Stimulated activated CD8-positive, alpha-beta memory T cell treated with anti-CD3 and anti-CD28 coated beads, Interleukin-7, amount 100 ng/mL, for 1 hour (primary cell): ENCODE measurements at regions not wholly inside any gene's neighbourhood (a gene's known extent, or its start where the extent isn't known, plus 50 kb on each side); places are given as distances from the start of the nearest gene placed in this dataset.
A peak's percentile ranks its signal among the peaks of the same experiment; 100 is the strongest.

Source experiments
- DNase-seq, 2 donors: peaks; one replicate each; pipeline ENCODE4 v3.0.0-alpha.2; 2020; ENCODE audit warnings: low read depth in 2 of 2

DNA sequence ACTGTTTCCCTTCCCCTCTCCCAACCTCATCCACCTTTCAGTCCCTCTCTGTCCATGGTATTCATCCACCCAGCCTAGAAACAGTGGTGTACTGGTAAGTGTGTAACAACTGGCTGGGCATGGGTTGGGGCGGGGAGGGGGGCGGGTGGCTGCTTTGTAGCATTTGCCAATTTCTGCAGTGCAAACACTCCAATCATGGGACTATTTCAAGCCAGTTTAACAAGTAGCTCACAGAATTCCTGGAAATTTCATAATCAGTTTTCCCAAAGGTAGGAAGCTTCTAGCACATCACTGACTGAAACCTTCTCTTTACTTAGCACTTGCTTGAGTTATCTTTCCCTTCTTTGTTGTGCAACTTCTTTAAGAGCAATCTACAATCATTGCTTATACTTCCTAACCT is 100.8 kb upstream of the WASF3 start:
- DNase-seq: no peak

DNA sequence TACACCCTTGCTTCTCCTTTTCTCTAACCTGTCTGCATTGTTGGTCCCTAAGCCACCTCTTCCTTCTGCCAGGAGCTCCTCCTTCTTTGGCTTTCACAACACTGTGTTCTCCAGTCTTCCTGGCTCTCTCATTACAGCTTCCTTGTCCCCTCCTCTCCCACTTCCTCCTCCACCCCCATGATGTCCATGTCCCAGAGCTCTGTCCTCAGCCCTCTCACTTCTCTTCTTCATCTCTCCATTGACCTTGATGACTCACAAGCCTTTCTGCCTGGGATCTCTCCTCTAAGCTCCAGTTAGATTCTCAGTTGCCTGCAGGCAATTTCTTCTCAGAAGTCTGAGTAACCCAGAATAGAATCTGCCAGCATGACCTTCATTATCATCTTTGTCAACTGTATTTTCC is 100.3 kb upstream of the WASF3 start:
- no peak for DNase-seq

DNA sequence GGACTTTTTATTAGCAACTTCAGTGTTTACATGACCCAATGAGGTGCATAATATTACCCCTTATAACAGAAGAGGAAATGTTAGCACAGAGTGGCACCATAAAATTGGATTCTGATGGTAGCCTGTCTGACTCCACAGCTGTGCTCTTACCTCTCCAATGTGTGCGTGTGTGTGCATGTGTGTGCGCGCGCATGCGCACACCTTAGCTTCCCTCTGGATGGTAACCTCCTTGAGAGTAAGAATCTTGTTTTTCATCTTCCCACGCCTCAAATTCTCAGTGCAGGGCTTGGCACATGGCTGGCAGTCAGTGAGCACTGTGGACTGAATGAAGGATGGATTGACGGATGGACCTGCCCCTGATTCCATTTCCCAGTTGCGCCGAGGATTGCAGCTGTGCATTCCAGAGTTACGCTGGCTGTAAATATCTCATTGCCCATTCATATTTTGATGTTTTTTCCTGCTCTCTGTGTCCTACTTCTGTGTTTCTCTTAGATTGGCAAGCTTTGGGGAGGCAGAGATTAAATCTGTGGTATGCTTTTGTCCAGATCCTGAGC is 99.2 kb upstream of the WASF3 start:
- DNase-seq: no peak

DNA sequence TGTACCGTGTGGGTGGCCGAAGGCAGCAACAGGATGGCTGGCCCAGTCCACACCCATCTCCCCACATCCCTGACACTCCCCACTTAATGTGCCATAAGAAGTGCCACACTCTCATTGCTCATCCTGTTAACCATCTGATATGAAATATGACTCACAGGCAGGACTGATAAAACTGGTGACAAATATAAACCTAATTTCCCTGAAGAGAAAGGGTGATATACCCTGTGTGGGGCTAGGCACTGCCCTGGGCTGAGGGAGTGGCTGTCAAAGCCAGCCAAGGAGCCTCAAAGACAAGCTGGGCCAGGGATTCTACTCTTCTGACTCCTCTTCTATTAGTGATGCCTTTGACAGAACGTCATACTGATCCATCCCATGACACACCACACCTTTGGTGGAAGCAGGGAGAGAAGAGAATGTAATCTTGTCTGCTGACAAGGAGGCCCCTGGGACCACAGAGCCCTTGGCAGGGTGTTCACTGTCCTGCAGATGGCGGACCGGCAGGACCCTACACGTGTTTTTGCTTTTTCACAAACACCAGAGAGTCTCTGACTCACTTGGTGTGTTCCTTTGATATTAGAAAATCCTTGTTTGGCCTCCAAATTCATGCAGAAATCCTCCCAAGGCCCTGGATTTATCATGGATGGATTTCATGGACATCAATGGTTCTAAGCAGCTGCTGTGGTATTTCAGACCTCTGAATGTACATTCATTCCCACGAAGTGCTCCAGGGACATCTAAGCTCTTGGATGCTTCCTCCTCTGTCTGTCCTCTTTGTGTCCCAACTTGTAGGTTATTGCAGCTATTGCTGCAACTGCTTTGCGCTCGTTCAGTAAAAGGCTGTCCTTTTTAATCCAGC is 98.0 kb upstream of the WASF3 start:
- DNase-seq: no peak

DNA sequence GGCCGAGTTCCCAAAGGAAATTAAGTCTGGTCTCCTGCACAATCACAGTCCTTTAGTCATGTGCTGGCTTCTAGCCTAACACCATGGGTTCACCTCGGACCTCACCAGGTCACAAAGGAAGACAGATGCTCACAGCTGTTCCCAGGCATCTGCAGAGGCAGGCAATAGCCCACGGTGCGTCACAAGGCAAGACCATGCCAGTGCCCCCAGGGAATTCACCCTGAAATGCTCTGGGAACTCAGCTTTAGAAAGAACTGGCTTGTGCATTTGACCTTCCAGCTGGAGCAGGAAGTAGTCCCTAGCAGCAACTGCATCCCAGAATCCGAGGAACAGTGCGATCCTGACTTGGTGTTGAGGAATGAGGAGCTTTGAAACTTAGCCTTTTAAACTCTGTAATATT is 96.8 kb upstream of the WASF3 start:
- DNase-seq: no peak

DNA sequence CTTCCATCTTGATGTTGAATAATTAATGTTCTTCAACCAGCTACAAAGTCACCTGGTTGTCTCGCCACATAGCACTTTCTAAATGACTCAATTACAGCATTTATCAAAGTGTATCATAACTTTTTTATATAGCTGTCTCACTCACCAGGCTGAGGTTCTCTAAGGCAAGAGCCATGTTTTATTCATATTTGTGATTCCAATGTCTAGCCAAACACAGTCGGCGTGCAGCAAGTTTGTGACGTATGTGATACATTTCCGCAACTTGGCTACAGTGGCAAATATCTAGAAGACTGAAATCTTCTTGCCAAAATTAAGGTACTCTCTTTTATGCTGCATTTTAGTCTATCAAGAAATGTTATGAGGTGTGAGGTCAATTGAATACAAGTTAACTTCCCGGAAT is 94.2 kb upstream of the WASF3 start:
- DNase-seq: no peak

DNA sequence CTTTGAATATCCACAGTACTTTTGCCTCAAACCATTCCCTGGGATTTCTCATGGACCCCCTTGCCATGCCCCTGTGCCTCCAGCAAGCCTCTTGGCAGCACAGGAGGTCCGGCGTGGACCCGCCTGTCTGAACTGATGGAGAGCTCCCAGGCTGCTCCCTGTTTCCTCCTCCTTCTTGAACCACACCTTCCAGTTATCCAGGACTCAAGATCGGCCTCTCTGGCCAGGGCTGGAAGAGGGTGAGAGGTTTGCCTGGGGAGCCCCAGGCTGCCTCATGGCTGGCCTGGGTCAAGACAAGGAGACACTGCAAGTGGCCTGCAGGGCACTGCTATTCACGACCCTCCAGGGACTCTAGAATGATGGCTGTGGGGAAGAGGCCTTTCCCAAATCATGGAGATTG is 93.6 kb upstream of the WASF3 start:
- DNase-seq: no peak

DNA sequence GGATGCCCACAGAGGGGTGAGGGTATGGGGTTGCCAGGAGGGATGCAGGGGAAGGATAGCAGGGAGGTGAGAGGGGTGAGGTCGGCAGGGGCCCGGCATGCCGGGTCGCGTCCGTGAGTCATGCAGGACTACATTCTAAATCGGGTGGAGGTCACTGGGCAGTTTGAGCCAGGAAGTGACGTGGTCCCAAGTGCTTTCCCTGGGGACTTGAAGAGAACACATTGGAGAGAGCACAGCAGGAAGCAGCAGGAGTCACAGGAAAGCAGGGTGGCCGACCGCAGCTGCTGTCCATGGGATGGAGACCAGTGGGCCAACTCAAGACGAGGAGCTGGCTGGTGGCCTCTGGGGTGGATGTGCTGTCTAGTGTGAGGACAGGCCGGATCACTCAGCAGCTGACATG is 92.0 kb upstream of the WASF3 start:
- no peak for DNase-seq

DNA sequence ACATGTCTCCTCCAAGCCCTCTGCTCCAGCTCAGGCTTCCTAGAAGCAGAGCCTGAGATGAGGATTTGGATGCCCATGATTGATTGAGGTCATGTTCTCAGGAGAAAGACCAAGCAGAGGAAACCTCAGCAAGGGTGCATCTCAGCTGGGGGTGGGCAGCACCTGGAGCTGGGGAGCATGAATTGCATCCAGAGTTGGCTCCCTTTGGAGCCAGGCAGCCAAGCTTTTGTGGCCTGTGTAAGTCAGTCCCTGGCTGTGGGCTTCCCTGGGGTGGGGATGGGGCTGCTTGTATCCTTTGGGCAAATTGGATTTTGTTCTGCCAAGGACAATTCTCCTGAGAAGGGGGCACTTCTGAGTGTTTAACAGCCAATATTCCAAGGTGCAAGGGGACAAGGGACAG is 91.5 kb upstream of the WASF3 start:
- DNase-seq: no peak

DNA sequence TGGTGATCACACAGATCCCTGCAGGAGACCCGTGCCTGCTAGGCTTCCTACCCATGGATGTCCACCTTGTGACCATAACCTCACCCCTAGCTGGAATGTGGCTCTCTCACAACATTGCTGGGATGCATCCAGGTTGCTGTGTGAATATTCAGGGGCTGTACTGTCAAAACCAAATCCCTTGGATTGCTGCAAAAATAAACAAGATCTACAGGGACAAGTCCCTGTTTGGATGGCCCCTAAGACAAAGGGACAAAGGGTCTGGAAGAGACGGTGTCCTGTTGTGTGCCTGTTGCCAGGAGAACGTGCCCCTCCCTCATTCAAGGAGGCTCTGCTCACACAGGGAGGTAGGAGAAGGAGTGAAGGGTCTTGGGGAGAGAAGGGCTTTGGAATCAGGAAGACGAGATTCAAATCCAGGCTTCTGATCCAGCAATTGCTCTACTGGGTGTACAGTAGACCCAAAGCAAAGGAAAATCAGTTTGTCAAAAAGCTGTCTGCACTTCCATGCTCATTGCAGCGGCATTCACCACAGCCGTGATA is 89.2 kb upstream of the WASF3 start:
- no peak for DNase-seq

DNA sequence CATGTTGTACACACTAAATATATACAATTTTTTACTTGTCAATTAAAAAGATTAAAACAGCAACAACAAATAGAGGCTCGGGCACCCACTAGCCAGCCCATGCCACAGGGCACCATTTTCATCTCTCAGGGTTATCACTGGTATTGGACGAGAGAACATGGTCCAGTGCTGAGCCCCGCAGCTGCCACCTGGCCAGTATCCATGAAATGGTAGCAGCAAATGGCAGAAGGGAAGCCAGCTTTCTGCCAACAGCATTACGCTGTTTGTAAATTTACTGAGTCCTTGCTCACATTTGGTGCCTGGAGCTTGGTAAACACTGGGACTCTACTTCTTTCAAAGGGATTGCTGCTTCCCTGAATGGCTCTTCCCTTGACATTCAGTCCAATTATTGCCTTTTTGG is 87.9 kb upstream of the WASF3 start:
- no peak for DNase-seq

DNA sequence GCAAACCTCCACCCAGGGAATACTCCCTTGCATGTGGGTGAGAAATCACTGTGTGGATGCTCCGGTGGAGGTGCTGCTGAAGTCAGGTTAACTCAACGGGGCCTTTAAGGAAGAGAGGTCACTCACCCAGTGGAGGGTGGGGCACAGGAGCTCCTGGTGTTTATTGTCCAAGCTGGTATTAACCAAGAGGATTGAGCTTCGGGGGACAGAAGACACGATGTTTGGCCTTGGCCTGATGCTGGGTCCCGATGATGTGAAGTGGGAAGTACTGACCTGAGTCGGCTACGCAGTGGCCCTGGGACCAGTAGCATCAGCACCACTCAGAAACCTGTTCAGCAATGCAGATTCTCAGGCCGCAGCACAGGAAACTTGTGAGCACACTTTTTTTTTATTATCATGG is 85.7 kb upstream of the WASF3 start:
- DNase-seq: no peak

DNA sequence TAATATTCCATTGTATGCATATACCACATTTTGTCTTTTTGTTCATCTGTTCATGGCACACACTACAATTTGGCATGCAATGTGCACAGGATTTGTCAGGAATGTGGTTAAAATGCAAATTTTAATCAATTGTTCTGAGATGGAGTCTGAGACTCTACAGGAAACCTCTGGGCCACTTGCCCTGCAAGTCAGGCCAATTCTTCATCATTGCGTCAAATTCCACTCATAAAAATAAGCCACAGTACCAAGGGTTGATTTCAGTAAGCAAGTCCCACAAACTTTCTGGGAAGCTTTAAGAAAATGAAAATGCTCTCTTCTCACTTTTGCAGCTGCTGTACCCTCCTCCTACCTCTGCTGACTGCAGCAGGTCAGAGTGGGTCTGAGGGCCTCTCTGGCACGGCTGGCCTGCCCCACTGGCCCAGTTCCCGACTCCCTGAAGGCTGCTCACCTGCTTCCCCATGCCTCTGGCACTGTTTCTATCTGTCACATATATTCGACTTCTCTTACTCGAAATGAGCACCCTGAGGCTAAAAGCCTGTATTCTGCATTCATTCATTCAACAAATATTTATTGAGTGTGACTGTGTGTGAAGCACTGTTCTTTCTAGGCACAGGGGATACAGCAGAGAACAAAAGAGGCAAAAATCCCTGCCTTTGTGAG is 83.8 kb upstream of the WASF3 start:
- no peak for DNase-seq

DNA sequence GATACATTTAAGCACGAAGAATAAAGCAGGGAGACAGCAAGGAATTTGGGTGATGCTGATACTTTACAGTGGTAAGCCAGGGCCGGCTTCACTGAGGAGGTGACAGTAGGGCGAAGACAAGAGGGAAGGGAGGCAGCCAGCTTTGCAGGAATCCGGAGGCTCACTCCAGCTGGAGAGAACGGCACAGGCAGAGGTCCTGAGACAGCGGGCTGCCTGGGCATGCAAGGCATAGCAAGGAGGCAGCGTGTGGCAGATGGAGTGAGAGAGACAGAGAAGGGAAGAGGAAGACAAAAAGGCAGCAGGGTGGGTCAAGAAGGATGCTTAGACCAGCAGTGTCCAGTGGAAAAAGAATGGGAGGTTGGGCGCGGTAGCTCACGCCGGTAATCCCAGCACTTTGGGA is 83.2 kb upstream of the WASF3 start:
- no peak for DNase-seq

DNA sequence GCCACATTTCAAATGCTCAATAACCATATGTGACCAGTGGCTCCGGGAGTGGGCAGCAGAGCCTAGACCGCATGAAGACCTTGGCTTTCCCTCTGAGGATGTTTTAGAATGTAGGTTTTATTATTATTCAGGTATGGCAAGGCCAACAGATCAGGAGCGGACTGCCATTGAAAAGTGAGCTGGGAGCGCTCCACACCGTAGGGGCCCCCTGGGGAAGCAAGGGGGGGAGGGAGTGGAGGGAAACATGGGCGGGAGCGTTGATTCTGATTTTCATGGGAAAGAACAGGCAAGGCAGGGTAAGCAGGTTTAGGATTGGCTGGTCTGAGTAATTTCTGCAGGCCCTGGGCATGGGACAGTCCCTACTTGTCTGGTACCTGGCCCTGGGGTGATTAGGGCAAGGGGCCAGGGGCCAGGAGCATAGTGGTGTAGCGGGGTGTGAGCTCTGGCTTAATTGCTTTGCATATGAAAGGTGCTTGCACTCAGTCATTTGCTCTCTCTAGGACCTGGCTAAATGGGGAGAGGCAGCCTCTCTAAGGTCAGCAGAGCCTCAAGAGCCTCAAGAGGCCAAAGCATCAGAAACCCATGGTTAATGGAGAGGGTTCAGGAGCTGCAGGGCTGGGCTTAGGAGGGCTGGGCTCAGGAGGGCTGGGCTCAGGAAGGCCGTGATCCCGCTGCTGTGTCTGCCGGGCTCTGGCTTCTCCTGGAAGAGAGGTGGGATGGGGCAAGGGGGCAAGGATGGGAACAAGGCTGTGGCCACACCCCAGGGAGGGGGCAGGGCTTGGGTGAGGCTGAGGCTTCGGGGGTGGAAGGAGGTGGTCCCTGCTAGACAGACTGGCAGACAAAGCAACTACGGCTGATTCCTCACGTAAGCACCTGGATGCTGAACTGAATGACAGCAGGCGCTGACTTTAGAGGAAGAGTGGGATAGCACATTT is 82.0 kb upstream of the WASF3 start:
- DNase-seq: no peak

DNA sequence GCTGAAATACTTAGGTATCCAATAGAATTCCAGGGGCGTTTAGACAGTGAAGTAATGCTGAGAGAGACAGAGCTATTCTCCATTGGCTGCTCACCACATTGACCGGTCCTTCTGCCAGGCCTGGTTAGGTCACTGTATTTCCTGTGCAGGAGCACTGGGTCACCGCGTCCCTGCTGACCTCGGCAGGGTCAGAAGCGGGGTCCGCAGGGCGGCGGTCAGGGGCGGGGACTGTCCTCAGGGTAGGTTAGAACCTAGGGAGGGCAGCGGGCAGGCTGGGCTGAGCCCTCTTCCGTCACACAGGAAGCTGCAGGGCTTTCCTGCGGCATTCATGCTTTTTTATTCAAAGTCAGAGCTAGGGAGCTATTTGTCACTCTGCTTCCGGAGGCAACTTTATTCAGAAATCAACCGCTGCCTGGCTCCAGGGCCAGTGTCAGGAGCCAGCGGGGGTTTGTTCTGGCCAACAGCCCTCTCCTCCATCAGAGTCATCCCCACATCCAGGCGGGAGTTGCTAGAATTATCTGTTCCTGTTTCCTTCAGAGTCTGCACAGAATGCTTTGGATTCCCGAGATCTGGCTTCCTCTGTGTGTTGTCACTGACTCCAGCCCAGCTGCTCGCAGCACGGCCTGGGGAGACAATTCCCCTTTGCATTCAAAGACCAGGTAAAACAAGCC is 81.2 kb upstream of the WASF3 start:
- no peak for DNase-seq

DNA sequence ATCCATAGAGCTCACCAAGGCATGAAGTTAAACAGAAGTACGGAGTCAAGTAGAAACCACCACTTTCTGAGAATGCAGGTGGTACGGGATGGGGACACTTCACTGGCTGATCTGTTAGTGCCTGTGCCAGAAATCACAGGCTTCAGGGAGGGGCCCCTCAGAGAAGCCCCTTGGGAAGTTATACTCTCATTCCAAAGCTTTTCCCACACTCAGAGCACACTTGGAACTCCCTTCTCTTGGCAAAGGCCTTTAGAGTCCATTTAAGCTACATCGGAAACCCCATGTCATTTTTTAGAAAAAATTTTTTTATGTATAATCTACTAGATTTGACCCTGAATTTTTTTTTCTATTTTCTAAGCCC is 80.7 kb upstream of the WASF3 start:
- no peak for DNase-seq

DNA sequence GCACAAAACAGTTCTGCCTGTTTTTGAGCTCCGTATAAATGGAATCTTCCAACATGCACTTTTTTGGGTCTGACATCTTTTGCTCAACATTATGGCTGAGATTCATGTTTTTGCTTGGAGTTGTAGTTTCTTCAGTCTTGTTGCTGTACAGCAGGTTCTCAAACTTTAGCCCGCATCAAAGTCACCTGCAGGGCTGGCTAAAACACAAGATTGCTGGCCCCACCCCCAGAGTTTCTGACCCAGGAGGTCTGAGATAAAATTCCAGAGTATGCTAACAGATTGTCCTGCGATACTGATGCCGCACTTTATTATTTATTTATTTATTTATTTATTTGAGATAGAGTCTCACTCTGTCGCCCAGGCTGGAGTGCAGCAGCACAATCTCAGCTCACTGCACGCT is 79.8 kb upstream of the WASF3 start:
- no peak for DNase-seq

DNA sequence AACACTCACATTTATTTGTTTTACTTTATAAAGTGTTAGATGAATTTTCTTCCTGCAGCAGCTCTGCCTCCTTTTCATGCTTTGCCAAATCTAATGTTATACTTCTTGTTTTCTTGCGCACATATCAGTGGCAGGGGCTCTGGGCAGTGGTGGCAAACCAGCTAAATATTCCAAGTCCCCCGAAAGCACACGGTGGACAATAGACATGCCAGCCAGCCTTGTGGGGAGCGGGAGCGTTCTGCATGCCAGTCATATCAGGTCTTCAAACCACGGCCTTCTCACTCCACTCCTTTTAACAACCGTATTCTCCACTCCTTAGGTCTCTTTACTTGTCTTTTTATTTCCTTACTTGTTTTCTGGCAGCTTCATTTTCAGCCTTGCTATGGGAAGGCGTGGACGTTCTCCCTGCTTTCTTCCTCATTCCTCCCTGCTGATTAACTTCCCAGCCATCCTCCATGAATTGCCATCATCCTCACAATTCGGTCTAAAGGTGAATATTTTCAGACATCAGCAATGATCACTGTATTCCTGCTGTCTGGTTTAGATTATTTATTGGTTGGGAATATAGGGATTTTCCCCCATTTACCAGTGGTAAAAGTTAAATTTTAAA is 77.1 kb upstream of the WASF3 start:
- DNase-seq: no peak

DNA sequence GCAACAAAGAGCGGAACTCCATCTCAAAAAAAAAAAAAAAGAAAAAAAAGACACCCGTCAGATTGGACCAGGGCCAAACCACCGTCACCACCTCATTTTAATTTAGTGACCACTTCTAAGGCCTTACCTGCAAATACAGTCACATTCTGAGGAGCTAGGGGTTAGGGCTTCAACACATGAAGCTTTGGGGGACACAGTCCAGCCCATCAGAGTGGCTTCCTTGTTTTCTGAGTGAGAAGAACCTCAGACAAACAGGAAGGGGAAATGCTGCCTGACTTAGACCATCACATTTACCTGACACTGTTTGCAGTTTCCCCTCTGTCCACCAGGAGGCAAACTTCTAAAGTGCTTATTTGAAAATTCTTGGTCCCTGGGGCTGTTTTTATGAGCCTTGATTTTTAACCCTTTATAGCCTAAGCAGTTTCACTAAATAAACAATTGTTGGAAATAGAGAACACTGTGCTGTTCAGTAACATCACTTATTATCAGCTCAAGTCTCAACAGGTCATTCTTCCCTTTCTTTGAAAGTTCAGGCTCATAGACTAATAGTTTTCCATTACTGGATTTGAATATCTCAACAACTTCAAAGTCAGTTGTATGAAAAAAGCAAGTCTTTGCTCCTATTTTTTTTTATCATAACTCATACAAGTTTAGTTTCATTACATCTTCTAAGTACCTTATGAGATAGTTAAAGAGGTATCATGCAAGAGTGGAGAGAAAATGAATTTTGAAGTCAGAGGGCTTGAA is 74.9 kb upstream of the WASF3 start:
- DNase-seq: peak; percentile 12 to 26
